Upper lobe of left lung (tissue), 6 donors: ENCODE measurements at regions not wholly inside any gene's neighbourhood (a gene's known extent, or its start where the extent isn't known, plus 50 kb on each side); places are given as distances from the start of the nearest gene placed in this dataset.

Experiments
- ATAC-seq, 2 donors: fragments of 200-7000 bp; cut with Tn5 transposase; one replicate each; pipeline ENCODE4 v1.9.1; 2022; ENCODE audit warnings: mild to moderate bottlenecking in 2 of 2, moderate library complexity in 2 of 2; ENCODE audit not compliant: low FRiP score in 2 of 2
- DNase-seq, 2 donors: peaks; one replicate each; pipeline ENCODE4 v3.0.0-alpha.2; 2019 to 2020
- H3K27ac ChIP-seq, 4 donors: fragments of 200-600 bp; sonication (generic); one replicate each; pipeline ENCODE4 v1.5.1; 2016 to 2019
- H3K27me3 ChIP-seq, 4 donors: fragments of 200-600 bp; sonication (generic); one replicate each; pipeline ENCODE4 v1.5.1; 2017 to 2019
- H3K36me3 ChIP-seq, 4 donors: fragments of 200-600 bp; sonication (generic); one replicate each; pipeline ENCODE4 v1.5.1; 2016 to 2019
- H3K4me1 ChIP-seq, 4 donors: fragments of 200-600 bp; sonication (generic); one replicate each; pipeline ENCODE4 v1.5.1; 2018 to 2019
- H3K4me3 ChIP-seq, 4 donors: fragments of 200-600 bp; sonication (generic); one replicate each; pipeline ENCODE4 v1.5.1; 2017 to 2019; ENCODE audit warnings: mild to moderate bottlenecking in 2 of 4, moderate library complexity in 1 of 4
- H3K9me3 ChIP-seq, 4 donors: fragments of 200-600 bp; sonication (generic); one replicate each; pipeline ENCODE4 v1.5.1; 2018 to 2019
- EP300 ChIP-seq, 4 donors: sonication (generic); formaldehyde crosslinking; IDR thresholded peaks; one replicate each; pipeline ENCODE4 v1.5.1; 2017; ENCODE audit warnings: antibody characterized with exemption in 4 of 4, control low read depth in 2 of 4
- POLR2A ChIP-seq, 4 donors: fragments of 450-650 bp; IDR thresholded peaks; one replicate each; pipeline ENCODE4 v1.5.1; 2016 to 2017; ENCODE audit warnings: antibody characterized with exemption in 4 of 4, mild to moderate bottlenecking in 2 of 4
- POLR2AphosphoS5 ChIP-seq, 2 donors: sonication (generic); formaldehyde crosslinking; IDR thresholded peaks; one replicate each; pipeline ENCODE4 v1.5.1; 2017; ENCODE audit warnings: antibody characterized with exemption in 2 of 2
- WGBS, 2 donors: methylation state at CpG; one replicate each; pipeline ENCODE4 v1.1.5; 2017 to 2018; 5-methylcytosine and 5-hydroxymethylcytosine counted together
- TF ChIP-seq, protein P1 (sequence below), 6 experiments: fragments of 450-650 bp in 4 of 6; fragments of 200-600 bp in 2 of 6; sonication (generic) in 2 of 6; IDR thresholded peaks; one replicate each; pipeline ENCODE4 v1.5.1; 2016 to 2019; ENCODE audit warnings: antibody characterized with exemption in 6 of 6
- donor health status: DM: no; HTN: no; CAD: no; lungs with moderate emphysema.
- donor health status: DM: no; HTN: yes; CAD: no; lungs with severe emphysema.

DNA sequence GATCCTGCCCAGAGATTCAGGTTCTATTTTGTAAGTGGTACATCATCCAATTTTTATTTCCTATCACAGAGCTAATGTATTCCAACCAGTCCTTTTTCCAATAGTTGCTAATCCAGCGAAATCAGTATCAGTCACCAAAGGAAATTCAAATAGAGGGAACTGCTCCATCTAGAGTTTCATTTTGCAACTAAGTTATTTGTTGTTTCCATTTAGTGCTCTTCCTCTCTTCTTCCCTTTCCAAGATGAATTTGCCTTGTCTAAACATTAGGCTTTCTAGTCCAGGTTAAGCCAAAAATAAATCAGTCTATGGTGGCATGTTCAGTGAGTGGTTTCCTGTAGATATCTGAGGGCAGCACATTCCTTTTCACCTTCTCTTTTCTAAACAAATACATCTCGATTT, 79.8 kb upstream of the SPATA31D4 start:
- H3K27me3 ChIP-seq, result no peaks in the 10 kb centered on the region
- DNase-seq (no peak), ATAC-seq (no peak)
- H3K4me1 ChIP-seq, result peaks cover 0 to 4% (median 0%) of the 10 kb centered on the region in 4 donors
- TF ChIP-seq EP300 (IDR thresholded peaks at IDR 0.05), result no peak
- TF ChIP-seq, protein P1, sequence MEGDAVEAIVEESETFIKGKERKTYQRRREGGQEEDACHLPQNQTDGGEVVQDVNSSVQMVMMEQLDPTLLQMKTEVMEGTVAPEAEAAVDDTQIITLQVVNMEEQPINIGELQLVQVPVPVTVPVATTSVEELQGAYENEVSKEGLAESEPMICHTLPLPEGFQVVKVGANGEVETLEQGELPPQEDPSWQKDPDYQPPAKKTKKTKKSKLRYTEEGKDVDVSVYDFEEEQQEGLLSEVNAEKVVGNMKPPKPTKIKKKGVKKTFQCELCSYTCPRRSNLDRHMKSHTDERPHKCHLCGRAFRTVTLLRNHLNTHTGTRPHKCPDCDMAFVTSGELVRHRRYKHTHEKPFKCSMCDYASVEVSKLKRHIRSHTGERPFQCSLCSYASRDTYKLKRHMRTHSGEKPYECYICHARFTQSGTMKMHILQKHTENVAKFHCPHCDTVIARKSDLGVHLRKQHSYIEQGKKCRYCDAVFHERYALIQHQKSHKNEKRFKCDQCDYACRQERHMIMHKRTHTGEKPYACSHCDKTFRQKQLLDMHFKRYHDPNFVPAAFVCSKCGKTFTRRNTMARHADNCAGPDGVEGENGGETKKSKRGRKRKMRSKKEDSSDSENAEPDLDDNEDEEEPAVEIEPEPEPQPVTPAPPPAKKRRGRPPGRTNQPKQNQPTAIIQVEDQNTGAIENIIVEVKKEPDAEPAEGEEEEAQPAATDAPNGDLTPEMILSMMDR (IDR thresholded peaks at IDR 0.05), result peak in 5 of 6 experiments; percentile 13 to 35 (median 22)
- no peak overlapping the region for H3K4me3 ChIP-seq
- H3K27ac ChIP-seq, result no peak overlapping the region
- H3K36me3 ChIP-seq, result no peaks in the 10 kb centered on the region
- 19 to 27% methylated on average over 2 of the region's 2 CpGs for WGBS, 2 donors
- H3K9me3 ChIP-seq, result no peaks in the 10 kb centered on the region

DNA sequence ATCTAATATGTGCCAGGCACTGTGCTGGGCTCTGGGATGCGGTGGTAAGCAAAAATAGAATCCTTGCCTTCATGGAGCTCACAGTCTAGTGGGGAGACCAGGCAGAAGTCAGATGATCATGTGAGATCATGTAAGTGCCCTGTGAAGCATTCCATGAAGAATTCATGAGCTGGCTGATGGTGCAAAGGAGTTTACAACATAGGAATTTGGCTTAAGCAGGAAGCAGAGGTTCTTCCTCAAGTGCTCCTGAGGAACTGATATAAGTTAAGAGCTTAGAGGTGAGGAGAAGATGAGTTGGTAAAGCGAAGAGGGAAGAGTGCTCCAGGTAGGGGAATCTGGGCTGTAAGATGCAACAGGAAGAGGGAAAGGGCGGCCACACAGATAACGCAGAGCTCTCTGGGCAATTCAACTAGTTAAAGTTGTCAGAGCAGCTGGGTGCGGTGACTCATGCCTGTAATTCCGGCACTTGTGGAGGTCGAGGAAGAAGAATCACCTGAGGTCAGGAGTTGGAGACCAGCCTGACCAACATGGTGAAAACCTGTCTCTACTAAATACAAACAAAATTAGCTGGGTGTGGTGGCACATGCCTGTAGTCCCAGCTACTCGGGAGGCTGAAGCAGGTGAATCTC, 78.5 kb upstream of the SPATA31D4 start:
- no peaks in the 10 kb centered on the region for H3K27me3 ChIP-seq
- no peaks in the 10 kb centered on the region for H3K36me3 ChIP-seq
- no peaks in the 10 kb centered on the region for H3K9me3 ChIP-seq
- H3K4me1 ChIP-seq, result peaks cover 0 to 4% (median 0%) of the 10 kb centered on the region in 4 donors
- no peak for ATAC-seq
- no peak overlapping the region for H3K4me3 ChIP-seq
- TF ChIP-seq EP300 (IDR thresholded peaks at IDR 0.05), result no peak
- TF ChIP-seq POLR2AphosphoS5 (IDR thresholded peaks at IDR 0.05), result no peak
- no peak for TF ChIP-seq POLR2A (IDR thresholded peaks at IDR 0.05)
- TF ChIP-seq, protein P1 (IDR thresholded peaks at IDR 0.05), result no peak
- no peak for DNase-seq
- H3K27ac ChIP-seq, result no peak overlapping the region
- 80 to 92% methylated on average over 8 of the region's 8 CpGs for WGBS, 2 donors

DNA sequence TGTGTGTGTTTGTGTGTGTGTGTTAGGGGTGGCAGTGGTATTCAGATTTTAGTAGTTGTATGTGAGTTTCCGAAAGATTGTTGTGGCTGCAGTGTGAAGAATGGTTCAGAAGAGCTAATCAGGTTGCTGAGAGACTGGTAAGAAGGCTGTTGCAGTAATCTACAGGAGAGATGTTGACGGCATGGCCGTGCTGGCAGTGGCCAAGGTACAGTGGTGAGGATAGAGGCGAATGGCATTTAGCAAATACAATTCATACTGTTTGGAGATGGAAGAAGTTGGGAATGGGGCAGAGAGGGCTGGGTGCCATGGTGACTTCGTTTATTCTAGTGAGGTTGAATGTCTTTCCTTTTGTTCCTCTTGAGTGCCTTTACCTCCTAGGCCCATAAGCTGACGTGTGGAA, 77.5 kb upstream of the SPATA31D4 start:
- DNase-seq (no peak), ATAC-seq (no peak)
- H3K36me3 ChIP-seq, result no peaks in the 10 kb centered on the region
- TF ChIP-seq POLR2AphosphoS5 (IDR thresholded peaks at IDR 0.05) (no peak), POLR2A (IDR thresholded peaks at IDR 0.05) (no peak), EP300 (IDR thresholded peaks at IDR 0.05) (no peak)
- TF ChIP-seq, protein P1 (IDR thresholded peaks at IDR 0.05), result no peak
- no peak overlapping the region for H3K27ac ChIP-seq
- H3K9me3 ChIP-seq, result no peaks in the 10 kb centered on the region
- no peaks in the 10 kb centered on the region for H3K27me3 ChIP-seq
- peaks cover 0 to 4% (median 0%) of the 10 kb centered on the region in 4 donors for H3K4me1 ChIP-seq
- H3K4me3 ChIP-seq, result no peak overlapping the region
- WGBS, 2 donors, result 82 to 86% methylated on average over 6 of the region's 6 CpGs

DNA sequence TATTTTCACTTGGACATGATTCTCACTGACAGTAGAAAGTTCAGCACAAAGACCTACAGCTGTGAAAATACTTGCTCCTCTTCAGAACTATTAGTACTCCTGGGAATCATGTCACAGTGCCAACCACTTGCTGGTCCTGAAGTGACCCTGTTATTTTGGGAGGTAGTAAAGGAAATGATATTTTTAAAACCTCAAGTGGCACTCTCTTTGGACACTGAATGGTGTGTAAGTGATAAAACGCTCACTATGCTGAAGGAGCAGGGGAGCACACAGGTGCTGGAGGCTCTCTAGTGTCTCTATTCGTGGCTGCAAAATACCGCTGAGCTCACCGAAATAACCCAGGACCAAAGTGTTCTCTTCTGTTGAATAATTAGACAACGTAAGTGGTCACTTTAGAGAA, 76.9 kb upstream of the SPATA31D4 start:
- peaks cover 0 to 4% (median 0%) of the 10 kb centered on the region in 4 donors for H3K4me1 ChIP-seq
- 61 to 72% methylated on average over 5 of the region's 5 CpGs for WGBS, 2 donors
- H3K36me3 ChIP-seq, result no peaks in the 10 kb centered on the region
- H3K4me3 ChIP-seq, result no peak overlapping the region
- no peak overlapping the region for H3K27ac ChIP-seq
- H3K27me3 ChIP-seq, result no peaks in the 10 kb centered on the region
- ATAC-seq, result no peak
- DNase-seq, result no peak
- H3K9me3 ChIP-seq, result no peaks in the 10 kb centered on the region
- no peak for TF ChIP-seq POLR2AphosphoS5 (IDR thresholded peaks at IDR 0.05)
- TF ChIP-seq, protein P1 (IDR thresholded peaks at IDR 0.05), result no peak
- no peak for TF ChIP-seq POLR2A (IDR thresholded peaks at IDR 0.05)
- no peak for TF ChIP-seq EP300 (IDR thresholded peaks at IDR 0.05)

DNA sequence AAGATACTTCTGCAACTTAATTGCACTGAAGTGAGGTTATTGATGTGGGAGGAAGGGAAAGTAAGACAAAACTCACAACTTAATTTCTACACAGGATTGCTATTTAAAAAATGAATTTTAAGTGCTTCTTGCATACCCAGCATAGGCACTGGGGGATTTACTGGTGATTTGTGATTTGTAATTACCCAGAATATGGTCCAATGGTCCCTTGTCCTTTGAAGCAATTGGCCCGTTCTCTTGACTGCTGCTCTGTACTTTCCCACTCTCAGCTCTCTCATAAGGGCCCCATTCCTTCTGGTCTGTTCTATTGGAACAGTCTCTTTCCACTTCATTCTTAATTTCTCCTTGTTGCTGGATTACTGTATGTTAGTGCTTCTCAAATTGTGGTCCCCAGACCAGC, 75.4 kb upstream of the SPATA31D4 start:
- H3K4me1 ChIP-seq, result peaks cover 0 to 4% (median 0%) of the 10 kb centered on the region in 4 donors
- ATAC-seq, result no peak
- no peak for TF ChIP-seq EP300 (IDR thresholded peaks at IDR 0.05)
- no peak for TF ChIP-seq POLR2A (IDR thresholded peaks at IDR 0.05)
- TF ChIP-seq POLR2AphosphoS5 (IDR thresholded peaks at IDR 0.05), result no peak
- TF ChIP-seq, protein P1 (IDR thresholded peaks at IDR 0.05), result no peak
- 100% methylated on average over 1 of the region's 1 CpG for WGBS, 2 donors
- no peaks in the 10 kb centered on the region for H3K9me3 ChIP-seq
- H3K36me3 ChIP-seq, result no peaks in the 10 kb centered on the region
- H3K27ac ChIP-seq, result no peak overlapping the region
- no peaks in the 10 kb centered on the region for H3K27me3 ChIP-seq
- no peak overlapping the region for H3K4me3 ChIP-seq
- DNase-seq, result no peak
